Colonic mucosa (tissue), 4 donors: ENCODE measurements at regions not wholly inside any gene's neighbourhood (a gene's known extent, or its start where the extent isn't known, plus 50 kb on each side); places are given as distances from the start of the nearest gene placed in this dataset.

Experiments
- DNase-seq: peaks from one replicate; pipeline ENCODE4 v3.0.0-alpha.2; 2020
- H3K27ac ChIP-seq: fragments of 200-600 bp; one replicate; pipeline ENCODE4 v1.8.0; 2021
- H3K27me3 ChIP-seq: fragments of 200-600 bp; one replicate; pipeline ENCODE4 v1.8.0; 2021
- H3K36me3 ChIP-seq: fragments of 200-600 bp; one replicate; pipeline ENCODE4 v1.8.0; 2021
- H3K4me1 ChIP-seq: fragments of 200-600 bp; one replicate; pipeline ENCODE4 v1.8.0; 2021; ENCODE audit warnings: mild to moderate bottlenecking
- H3K4me3 ChIP-seq: fragments of 200-600 bp; one replicate; pipeline ENCODE4 v1.8.0; 2021
- H3K9ac ChIP-seq, 2 donors: one replicate each; pipeline ENCODE4 v1.7.0; 2013; ENCODE audit warnings: control low read depth in 2 of 2, low read depth in 2 of 2, low read length in 2 of 2
- H3K9me3 ChIP-seq: fragments of 200-600 bp; one replicate; pipeline ENCODE4 v1.8.0; 2021
- CTCF ChIP-seq: fragments of 200-600 bp; IDR thresholded peaks from one replicate; pipeline ENCODE4 v1.8.0; 2022; ENCODE audit warnings: antibody characterized with exemption, mild to moderate bottlenecking
- intact Hi-C: fragments of 100-400 bp; cut with DNase I; formaldehyde crosslinking; loops from one replicate; pipeline ENCODE4 v1.14.1; 2022
- donor health status: healthy.
- donor health status: DM: no; HTN: no; CAD: no.
- donor health status: DM: no; HTN: no; CAD: no.

- Histone ChIP-seq H3K4me3 (no peak overlapping the region), H3K27ac (no peak overlapping the region), H3K36me3 (no peaks in the 10 kb centered on the region), H3K4me1 (no peaks in the 10 kb centered on the region), H3K27me3 (no peaks in the 10 kb centered on the region), H3K9ac (no peak overlapping the region), H3K9me3 (no peaks in the 10 kb centered on the region)
- DNase-seq = no peak
- TF ChIP-seq CTCF = no peak
- intact Hi-C loops = no loop called here
Measured at GRCh38 chr1:70887936-70888335, 159.7 kb downstream of the PTGER3 start.

GRCh38 chr1:70888722-70889121 lies 158.9 kb downstream of the PTGER3 start:
- Histone ChIP-seq H3K4me3 (no peak overlapping the region), H3K27ac (no peak overlapping the region), H3K27me3 (no peaks in the 10 kb centered on the region), H3K9me3 (no peaks in the 10 kb centered on the region), H3K36me3 (no peaks in the 10 kb centered on the region), H3K9ac (no peak overlapping the region), H3K4me1 (no peaks in the 10 kb centered on the region)
- no peak for TF ChIP-seq CTCF
- DNase-seq = no peak
- intact Hi-C loops = no loop called here

GRCh38 chr1:70890408-70890807 lies 157.2 kb downstream of the PTGER3 start:
- DNase-seq = no peak
- H3K36me3 ChIP-seq = no peaks in the 10 kb centered on the region
- no peaks in the 10 kb centered on the region for H3K4me1 ChIP-seq
- no peaks in the 10 kb centered on the region for H3K9me3 ChIP-seq
- TF ChIP-seq CTCF = no peak
- intact Hi-C loops = no loop called here
- H3K27me3 ChIP-seq = no peaks in the 10 kb centered on the region
- H3K27ac ChIP-seq = no peak overlapping the region
- H3K4me3 ChIP-seq = no peak overlapping the region
- H3K9ac ChIP-seq = no peak overlapping the region

GRCh38 chr1:70891051-70891843 lies 156.4 kb downstream of the PTGER3 start:
- Histone ChIP-seq H3K9me3 (no peaks in the 10 kb centered on the region), H3K9ac (no peak overlapping the region), H3K27me3 (no peaks in the 10 kb centered on the region), H3K4me1 (no peaks in the 10 kb centered on the region), H3K4me3 (no peak overlapping the region), H3K36me3 (no peaks in the 10 kb centered on the region), H3K27ac (no peak overlapping the region)
- intact Hi-C loops = no loop called here
- TF ChIP-seq CTCF = no peak
- no peak for DNase-seq

GRCh38 chr1:70892140-70892539 lies 155.5 kb downstream of the PTGER3 start:
- no peak for DNase-seq

More at GRCh38 chr1:70892140-70892539, 155.5 kb downstream of the PTGER3 start:
- Histone ChIP-seq H3K9ac (no peak overlapping the region), H3K9me3 (no peaks in the 10 kb centered on the region), H3K27ac (no peak overlapping the region), H3K4me3 (no peak overlapping the region), H3K27me3 (no peaks in the 10 kb centered on the region), H3K4me1 (no peaks in the 10 kb centered on the region), H3K36me3 (no peaks in the 10 kb centered on the region)
- no peak for TF ChIP-seq CTCF
- intact Hi-C loops = no loop called here
